ENCODE measurements at regions not wholly inside any gene's neighbourhood (a gene's known extent, or its start where the extent isn't known, plus 50 kb on each side); places are given as distances from the start of the nearest gene placed in this dataset.

GRCh38 chr1:5755552-5756125 is 236.6 kb downstream of the NPHP4 start:
- DNase-seq = no peak
- TF ChIP-seq CTCF (IDR thresholded peaks at IDR 0.05; ENCODE audit: unreplicated experiment) = no peak
- H3K4me3 Mint-ChIP-seq (ENCODE audit: low read depth, unreplicated experiment) = no peak overlapping the region
- no TSS peak for BruUV-seq (replicated peaks)
- no peak overlapping the region for H3K27ac Mint-ChIP-seq (ENCODE audit: unreplicated experiment)
- CTCF ChIA-PET = no interaction called here
- no peaks in the 10 kb centered on the region for H3K36me3 Mint-ChIP-seq (ENCODE audit: insufficient read depth, unreplicated experiment)
- no peaks in the 10 kb centered on the region for H3K4me1 Mint-ChIP-seq (ENCODE audit: low read depth, unreplicated experiment)
- H3K9me3 Mint-ChIP-seq (ENCODE audit: low read depth, unreplicated experiment) = peaks cover 2% of the 10 kb centered on the region
- peaks cover 66% of the 10 kb centered on the region for H3K27me3 Mint-ChIP-seq (ENCODE audit: unreplicated experiment)
- intact Hi-C loops (cut with micrococcal nuclease; ENCODE audit: unreplicated experiment) = no loop called here

- Mint-ChIP-seq H3K9me3 (ENCODE audit: low read depth, unreplicated experiment) (no peaks in the 10 kb centered on the region), H3K27ac (ENCODE audit: unreplicated experiment) (no peak overlapping the region), H3K27me3 (ENCODE audit: unreplicated experiment) (peaks cover 69% of the 10 kb centered on the region), H3K36me3 (ENCODE audit: insufficient read depth, unreplicated experiment) (no peaks in the 10 kb centered on the region), H3K4me1 (ENCODE audit: low read depth, unreplicated experiment) (no peaks in the 10 kb centered on the region), H3K4me3 (ENCODE audit: low read depth, unreplicated experiment) (no peak overlapping the region)
- DNase-seq = no peak
- no TSS peak for BruUV-seq (replicated peaks)
- intact Hi-C loops (cut with micrococcal nuclease; ENCODE audit: unreplicated experiment) = no loop called here
- CTCF ChIA-PET = interaction anchor here (0.5 kb wide), 1 partner anchor 61 kb away, joined by 3 read pairs; no protein-coding TSS in a partner anchor
- TF ChIP-seq CTCF (IDR thresholded peaks at IDR 0.05; ENCODE audit: unreplicated experiment) = no peak
Measured at GRCh38 chr1:5754817-5755551, 237.2 kb downstream of the NPHP4 start.

- Mint-ChIP-seq H3K9me3 (ENCODE audit: low read depth, unreplicated experiment) (no peaks in the 10 kb centered on the region), H3K4me1 (ENCODE audit: low read depth, unreplicated experiment) (no peaks in the 10 kb centered on the region), H3K36me3 (ENCODE audit: insufficient read depth, unreplicated experiment) (no peaks in the 10 kb centered on the region), H3K27ac (ENCODE audit: unreplicated experiment) (no peak overlapping the region), H3K27me3 (ENCODE audit: unreplicated experiment) (peaks cover 69% of the 10 kb centered on the region), H3K4me3 (ENCODE audit: low read depth, unreplicated experiment) (no peak overlapping the region)
- CTCF ChIA-PET = interaction anchor here (0.5 to 0.7 kb wide), 2 partner anchors 62 to 272 kb away, joined by 3 to 4 read pairs; no protein-coding TSS in a partner anchor
- no peak for DNase-seq
- intact Hi-C loops (cut with micrococcal nuclease; ENCODE audit: unreplicated experiment) = no loop called here
- no peak for TF ChIP-seq CTCF (IDR thresholded peaks at IDR 0.05; ENCODE audit: unreplicated experiment)
- no TSS peak for BruUV-seq (replicated peaks)
Measured at GRCh38 chr1:5753549-5754421, 238.4 kb downstream of the NPHP4 start.

- H3K27ac Mint-ChIP-seq (ENCODE audit: unreplicated experiment) = no peak overlapping the region
- intact Hi-C loops (cut with micrococcal nuclease; ENCODE audit: unreplicated experiment) = no loop called here
- no TSS peak for BruUV-seq (replicated peaks)
- H3K4me1 Mint-ChIP-seq (ENCODE audit: low read depth, unreplicated experiment) = no peaks in the 10 kb centered on the region
- DNase-seq = no peak
- H3K36me3 Mint-ChIP-seq (ENCODE audit: insufficient read depth, unreplicated experiment) = no peaks in the 10 kb centered on the region
- no peaks in the 10 kb centered on the region for H3K9me3 Mint-ChIP-seq (ENCODE audit: low read depth, unreplicated experiment)
- peaks cover 62% of the 10 kb centered on the region for H3K27me3 Mint-ChIP-seq (ENCODE audit: unreplicated experiment)
- TF ChIP-seq CTCF (IDR thresholded peaks at IDR 0.05; ENCODE audit: unreplicated experiment) = no peak
- no peak overlapping the region for H3K4me3 Mint-ChIP-seq (ENCODE audit: low read depth, unreplicated experiment)
- CTCF ChIA-PET = no interaction called here
Measured at GRCh38 chr1:5752746-5753548, 239.3 kb downstream of the NPHP4 start.
